GM12878 (cell line): ENCODE measurements at regions not wholly inside any gene's neighbourhood (a gene's known extent, or its start where the extent isn't known, plus 50 kb on each side); places are given as distances from the start of the nearest gene placed in this dataset.

Source experiments
- ATAC-seq: fragments of 200-7000 bp; cut with Tn5 transposase; 3 replicates; pipeline ENCODE4 v1.9.1; 2020; ENCODE audit warnings: mild to moderate bottlenecking, moderate library complexity
- BruUV-seq: library from RNA; stranded (reverse); fragments of 400-500 nt; replicated peaks from 2 replicates; lab custom pipeline; 2021; lab: Mats Ljungman, UMichigan
- CTCF ChIA-PET: fragments of 300-600 bp; sonication (Branson Sonifier 250); formaldehyde crosslinking; extraction: SDS; loops from one replicate; lab custom pipeline; 2021; ENCODE audit warnings: inconsistent platforms; lab: Yijun Ruan, JAX
- POLR2A ChIA-PET: fragments of 350-600 bp; formaldehyde crosslinking; extraction: SDS; loops from one replicate; lab custom pipeline; 2021; ENCODE audit warnings: inconsistent platforms; lab: Charles Lee
- RAD21 ChIA-PET: fragments of 300-600 bp; sonication (Branson Sonifier 250); formaldehyde crosslinking; loops from one replicate; lab custom pipeline; 2023; ENCODE audit warnings: antibody characterized with exemption; ENCODE audit not compliant: unreplicated experiment; lab: Charles Lee
- SMC1A ChIA-PET: fragments of 300-600 bp; sonication (Branson Sonifier 250); formaldehyde crosslinking; loops from one replicate; lab custom pipeline; 2023; ENCODE audit not compliant: unreplicated experiment, uncharacterized antibody; lab: Charles Lee
- DNase-seq: peaks from one replicate; pipeline ENCODE4 v3.0.0-alpha.2; 2011; ENCODE audit warnings: low read depth, low spot score
- FAIRE-seq: peaks from 3 replicates; lab custom pipeline; 2011; peaks lifted over from hg19 to GRCh38; lab: Jason Lieb, UNC
- H2AFZ ChIP-seq: 2 replicates; pipeline ENCODE4 v1.6.0; 2011; ENCODE audit warnings: low read depth, low read length, control low read depth; ENCODE audit not compliant: control insufficient read depth
- H3K27ac ChIP-seq: 2 replicates; pipeline ENCODE4 v1.5.1; 2011; ENCODE audit warnings: control low read depth; ENCODE audit not compliant: control insufficient read depth, insufficient read depth
- H3K27me3 ChIP-seq, 2 experiments: replicated peaks in 1 of 2; 2 replicates each; pipeline versions ENCODE4 v1.6.0 to v1.6.1; 2011; ENCODE audit warnings: low read length in 1 of 2; ENCODE audit not compliant: control insufficient read depth in 2 of 2, insufficient read depth in 2 of 2
- H3K36me3 ChIP-seq, 2 experiments: 2 replicates each; pipeline ENCODE4 v1.5.1; 2011; ENCODE audit warnings: low read length in 1 of 2; ENCODE audit not compliant: control insufficient read depth in 2 of 2, insufficient read depth in 2 of 2
- H3K4me1 ChIP-seq: 2 replicates; pipeline ENCODE4 v1.6.1; 2011; ENCODE audit warnings: mild to moderate bottlenecking, low read length, moderate library complexity, mixed read lengths; ENCODE audit not compliant: control insufficient read depth, insufficient read depth
- H3K4me2 ChIP-seq: 2 replicates; pipeline ENCODE4 v1.6.0; 2011; ENCODE audit warnings: control low read depth; ENCODE audit not compliant: control insufficient read depth, insufficient read depth
- H3K4me3 ChIP-seq: fragments of 200-600 bp; sonication (generic); 2 replicates; pipeline ENCODE4 v1.5.1; 2016
- H3K79me2 ChIP-seq: 2 replicates; pipeline ENCODE4 v1.6.0; 2011; ENCODE audit warnings: low read length; ENCODE audit not compliant: control insufficient read depth, insufficient read depth
- H3K9ac ChIP-seq: 2 replicates; pipeline ENCODE4 v1.8.0; 2011; ENCODE audit warnings: low read length, control low read depth, mixed read lengths; ENCODE audit not compliant: control insufficient read depth, insufficient read depth
- H3K9me3 ChIP-seq: replicated peaks from 3 replicates; pipeline ENCODE4 v1.5.1; 2011; ENCODE audit warnings: mild to moderate bottlenecking, low read length; ENCODE audit not compliant: control insufficient read depth, insufficient read depth
- H4K20me1 ChIP-seq: 2 replicates; pipeline ENCODE4 v1.6.0; 2011; ENCODE audit not compliant: control insufficient read depth, insufficient read depth
- ATF3 ChIP-seq: IDR thresholded peaks from 2 replicates; pipeline ENCODE4 v1.6.1; 2011; ENCODE audit warnings: low read depth, mild to moderate bottlenecking, low read length, moderate library complexity, borderline replicate concordance; ENCODE audit errors: extremely low read depth
- IRF3 ChIP-seq: fragments of 450-650 bp; IDR thresholded peaks from 2 replicates; pipeline ENCODE4 v1.6.1; 2014; ENCODE audit warnings: mild to moderate bottlenecking
- PAX5 ChIP-seq: IDR thresholded peaks from 2 replicates; pipeline ENCODE4 v1.6.1; 2011; ENCODE audit warnings: low read depth, low read length, borderline replicate concordance
- SUPT20H ChIP-seq: IDR thresholded peaks from 2 replicates; pipeline ENCODE4 v1.6.1; 2011; ENCODE audit warnings: low read depth, mild to moderate bottlenecking, low read length, moderate library complexity, borderline replicate concordance; ENCODE audit not compliant: control insufficient read depth
- ZNF274 ChIP-seq: IDR thresholded peaks from one replicate; pipeline ENCODE4 v1.8.0; 2011; ENCODE audit not compliant: insufficient read length, insufficient read depth
- WGBS: methylation state at CpG from one replicate; pipeline ENCODE4 v1.1.6; 2016; ENCODE audit warnings: low lambda C conversion rate; ENCODE audit not compliant: insufficient replicate concordance, insufficient coverage; ENCODE audit errors: missing lambda C conversion rate; 5-methylcytosine and 5-hydroxymethylcytosine counted together
- in situ Hi-C: fragments of 300-500 bp; cut with MboI; formaldehyde crosslinking; loops from 9 replicates; pipeline ENCODE4 v1.14.3; 2018; ENCODE audit warnings: mixed read lengths
- intact Hi-C: fragments of 100-400 bp; cut with micrococcal nuclease; formaldehyde crosslinking; loops from one replicate; pipeline ENCODE4 v1.14.2; 2022; ENCODE audit not compliant: unreplicated experiment

- SMC1A ChIA-PET = interaction anchor here (0.9 to 2.5 kb wide), 6 partner anchors 10 to 161 kb away, joined by 3 to 8 read pairs (median 5); no protein-coding TSS in a partner anchor
- no peaks in the 10 kb centered on the region for H3K79me2 ChIP-seq
- no peaks in the 10 kb centered on the region; a peak in 1 of 4 replicates for H3K27me3 ChIP-seq
- intact Hi-C loops (no loop called here), in situ Hi-C loops (no loop called here)
- RAD21 ChIA-PET = interaction anchor here (0.9 kb wide), 1 partner anchor 205 kb away, joined by 3 read pairs; no protein-coding TSS in a partner anchor
- H4K20me1 ChIP-seq = no peaks in the 10 kb centered on the region
- CTCF ChIA-PET = interaction anchor here (0.7 kb wide), 1 partner anchor 381 kb away, joined by 3 read pairs; no protein-coding TSS in a partner anchor
- no peaks in the 10 kb centered on the region for H3K36me3 ChIP-seq
- no peak overlapping the region for H3K9ac ChIP-seq
- POLR2A ChIA-PET = interaction anchor here (1.1 kb wide), 1 partner anchor 10 kb away, joined by 4 read pairs; no protein-coding TSS in a partner anchor
- H3K27ac ChIP-seq = no peak overlapping the region
- H3K4me2 ChIP-seq = no peak overlapping the region
- H3K4me1 ChIP-seq = no peaks in the 10 kb centered on the region
- no peak for ATAC-seq
- TF ChIP-seq ZNF274 = no peak
- no peak for TF ChIP-seq IRF3
- no peak for TF ChIP-seq SUPT20H
- no peak for TF ChIP-seq ATF3
- no peak for TF ChIP-seq PAX5
- DNase-seq = no peak
- 0% methylated on average over 1 of the region's 1 CpG for WGBS
- FAIRE-seq = no peak
- H3K9me3 ChIP-seq = no peaks in the 10 kb centered on the region
- no peak overlapping the region for H2AFZ ChIP-seq
- BruUV-seq = no TSS peak
- no peak overlapping the region for H3K4me3 ChIP-seq
Measured at GRCh38 chr2:8107150-8107549, 574.7 kb upstream of the ID2 start.
